Erythroblast (primary cell): ENCODE measurements at regions not wholly inside any gene's neighbourhood (a gene's known extent, or its start where the extent isn't known, plus 50 kb on each side); places are given as distances from the start of the nearest gene placed in this dataset.

Source experiments
- GATA1 ChIP-seq: IDR thresholded peaks from 2 replicates; pipeline ENCODE4 v1.6.1; 2011; ENCODE audit warnings: low read depth, mild to moderate bottlenecking, control low read depth, low read length, moderate library complexity
- POLR2A ChIP-seq: IDR thresholded peaks from 2 replicates; pipeline ENCODE4 v1.6.1; 2011; ENCODE audit warnings: mild to moderate bottlenecking, low read length

GRCh38 chr15:53295574-53295973 is 463.9 kb downstream of the WDR72 start:
- TF ChIP-seq POLR2A (no peak), GATA1 (no peak)
